Liver (tissue), 8 donors: ENCODE measurements at regions not wholly inside any gene's neighbourhood (a gene's known extent, or its start where the extent isn't known, plus 50 kb on each side); places are given as distances from the start of the nearest gene placed in this dataset.

Experiments used
- DNase-seq: peaks from one replicate; pipeline ENCODE4 v3.0.0-alpha.2; 2017; ENCODE audit warnings: low spot score
- H3K27ac ChIP-seq, 2 donors: one replicate each; pipeline ENCODE4 v1.7.0; 2013; ENCODE audit warnings: inconsistent platforms in 2 of 2, low read length in 2 of 2, control low read depth in 1 of 2, low read depth in 1 of 2, mild to moderate bottlenecking in 1 of 2
- H3K27me3 ChIP-seq, 4 donors: one replicate each; pipeline versions ENCODE4 v1.6.1 to v1.7.0; 2013; ENCODE audit warnings: low read length in 3 of 4, inconsistent platforms in 1 of 4, mild to moderate bottlenecking in 1 of 4, moderate library complexity in 1 of 4; ENCODE audit not compliant: control insufficient read depth in 4 of 4, insufficient read depth in 4 of 4
- H3K36me3 ChIP-seq, 4 donors: one replicate each; pipeline versions ENCODE4 v1.6.1 to v1.7.0; 2013; ENCODE audit warnings: low read length in 3 of 4, mild to moderate bottlenecking in 3 of 4, low read depth in 1 of 4, moderate library complexity in 1 of 4; ENCODE audit not compliant: control insufficient read depth in 4 of 4, insufficient read depth in 3 of 4
- H3K4me1 ChIP-seq, 4 donors: one replicate each; pipeline versions ENCODE4 v1.6.1 to v1.7.0; 2013; ENCODE audit warnings: low read length in 3 of 4, mild to moderate bottlenecking in 3 of 4, moderate library complexity in 1 of 4; ENCODE audit not compliant: control insufficient read depth in 4 of 4, insufficient read depth in 4 of 4
- H3K4me3 ChIP-seq, 3 donors: one replicate each; pipeline versions ENCODE4 v1.6.1 to v1.7.0; 2013; ENCODE audit warnings: low read length in 3 of 3, control low read depth in 1 of 3, low read depth in 1 of 3, mild to moderate bottlenecking in 1 of 3
- H3K9ac ChIP-seq, 2 donors: one replicate each; pipeline ENCODE4 v1.7.0; 2013; ENCODE audit warnings: low read length in 2 of 2, mild to moderate bottlenecking in 2 of 2, moderate library complexity in 2 of 2, control low read depth in 1 of 2, low read depth in 1 of 2
- H3K9me3 ChIP-seq, 4 donors: one replicate each; pipeline versions ENCODE4 v1.6.1 to v1.7.0; 2013; ENCODE audit warnings: low read length in 3 of 4; ENCODE audit not compliant: control insufficient read depth in 4 of 4
- CTCF ChIP-seq: fragments of 150-350 bp; IDR thresholded peaks from 2 replicates; pipeline ENCODE4 v1.5.1; 2017; ENCODE audit warnings: improper control_type of control experiment, low read depth, low read length; ENCODE audit not compliant: missing input control
- FOXA2 ChIP-seq: IDR thresholded peaks from 2 replicates; pipeline ENCODE4 v1.6.1; 2016; ENCODE audit warnings: antibody characterized with exemption
- GABPA ChIP-seq, 2 donors: IDR thresholded peaks in 1 of 2; conservative IDR thresholded peaks in 1 of 2; 2 replicates each; pipeline ENCODE4 v1.6.1; 2016; ENCODE audit warnings: antibody characterized with exemption in 2 of 2, mild to moderate bottlenecking in 1 of 2, moderate library complexity in 1 of 2
- HNF4A ChIP-seq, 2 donors: conservative IDR thresholded peaks; 2 replicates each; pipeline ENCODE4 v1.6.1; 2016; ENCODE audit warnings: antibody characterized with exemption in 2 of 2, mild to moderate bottlenecking in 2 of 2
- HNF4G ChIP-seq: IDR thresholded peaks from 2 replicates; pipeline ENCODE4 v1.6.1; 2016; ENCODE audit warnings: antibody characterized with exemption
- JUND ChIP-seq, 2 donors: IDR thresholded peaks; 2 replicates each; pipeline ENCODE4 v1.6.1; 2016; ENCODE audit warnings: antibody characterized with exemption in 2 of 2
- NR2F2 ChIP-seq: IDR thresholded peaks from 2 replicates; pipeline ENCODE4 v1.6.1; 2016; ENCODE audit warnings: antibody characterized with exemption
- REST ChIP-seq: IDR thresholded peaks from 2 replicates; pipeline ENCODE4 v1.6.1; 2016; ENCODE audit warnings: antibody characterized with exemption, mild to moderate bottlenecking
- RXRA ChIP-seq, 2 donors: IDR thresholded peaks; 2 replicates each; pipeline ENCODE4 v1.6.1; 2017 to 2018; ENCODE audit warnings: antibody characterized with exemption in 2 of 2, mild to moderate bottlenecking in 1 of 2
- SP1 ChIP-seq: IDR thresholded peaks from 2 replicates; pipeline ENCODE4 v1.6.1; 2018; ENCODE audit warnings: antibody characterized with exemption, mild to moderate bottlenecking
- TAF1 ChIP-seq: conservative IDR thresholded peaks from 2 replicates; pipeline ENCODE4 v1.6.1; 2016; ENCODE audit warnings: antibody characterized with exemption, mild to moderate bottlenecking
- YY1 ChIP-seq: IDR thresholded peaks from 2 replicates; pipeline ENCODE4 v1.6.1; 2016; ENCODE audit warnings: antibody characterized with exemption, mild to moderate bottlenecking
- ZBTB33 ChIP-seq: IDR thresholded peaks from 2 replicates; pipeline ENCODE4 v1.6.1; 2016; ENCODE audit warnings: antibody characterized with exemption
- WGBS: extraction: QIAGEN DNeasy Blood & Tissue Kit; methylation state at CpG from one replicate; pipeline ENCODE4 v1.1.7; 2013; 5-methylcytosine and 5-hydroxymethylcytosine counted together
- TF ChIP-seq, protein P1 (sequence below): IDR thresholded peaks from 2 replicates; pipeline ENCODE4 v1.6.1; 2016; ENCODE audit warnings: antibody characterized with exemption
- donor health status: healthy.
- donor health status: healthy.
- donor health status: healthy.
- donor health status: healthy.
- donor health status: healthy.

- TF ChIP-seq HNF4A (conservative IDR thresholded peaks at IDR 0.05): no peak
- TF ChIP-seq, protein P1, sequence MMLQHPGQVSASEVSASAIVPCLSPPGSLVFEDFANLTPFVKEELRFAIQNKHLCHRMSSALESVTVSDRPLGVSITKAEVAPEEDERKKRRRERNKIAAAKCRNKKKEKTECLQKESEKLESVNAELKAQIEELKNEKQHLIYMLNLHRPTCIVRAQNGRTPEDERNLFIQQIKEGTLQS: no peak
- no peak for TF ChIP-seq ZBTB33
- TF ChIP-seq HNF4G: no peak
- TF ChIP-seq NR2F2: no peak
- no peak for TF ChIP-seq RXRA (IDR thresholded peaks at IDR 0.05)
- TF ChIP-seq TAF1: no peak
- no peak for TF ChIP-seq GABPA (IDR thresholded peaks at IDR 0.05 in 1 of 2, conservative IDR thresholded peaks at IDR 0.05 in 1 of 2)
- TF ChIP-seq FOXA2: no peak
- TF ChIP-seq SP1: no peak
- TF ChIP-seq JUND (IDR thresholded peaks at IDR 0.05): no peak
- TF ChIP-seq YY1: no peak
- Histone ChIP-seq H3K27me3 (no peaks in the 10 kb centered on the region), H3K4me3 (no peak overlapping the region), H3K27ac (no peak overlapping the region), H3K4me1 (no peaks in the 10 kb centered on the region), H3K36me3 (no peaks in the 10 kb centered on the region), H3K9me3 (no peaks in the 10 kb centered on the region), H3K9ac (no peak overlapping the region)
- DNase-seq: no peak
- 83% methylated on average over 3 of the region's 3 CpGs for WGBS
Measured at GRCh38 chr3:78494851-78495250, 1272.9 kb downstream of the ROBO1 start.

GRCh38 chr3:78495301-78495700 is 1272.5 kb downstream of the ROBO1 start:
- no peaks in the 10 kb centered on the region for H3K27me3 ChIP-seq

More at GRCh38 chr3:78495301-78495700, 1272.5 kb downstream of the ROBO1 start:
- Histone ChIP-seq H3K4me3 (no peak overlapping the region), H3K9me3 (no peaks in the 10 kb centered on the region), H3K9ac (no peak overlapping the region), H3K4me1 (no peaks in the 10 kb centered on the region), H3K36me3 (no peaks in the 10 kb centered on the region), H3K27ac (no peak overlapping the region)
- DNase-seq: no peak
- TF ChIP-seq GABPA (IDR thresholded peaks at IDR 0.05 in 1 of 2, conservative IDR thresholded peaks at IDR 0.05 in 1 of 2) (no peak), REST (no peak), YY1 (no peak), CTCF (no peak), HNF4G (no peak), HNF4A (conservative IDR thresholded peaks at IDR 0.05) (no peak), JUND (IDR thresholded peaks at IDR 0.05) (no peak)
- TF ChIP-seq, protein P1: no peak
- WGBS: 41% methylated on average over 1 of the region's 1 CpG
